Adrenal gland (tissue), 5 donors: ENCODE measurements at regions not wholly inside any gene's neighbourhood (a gene's known extent, or its start where the extent isn't known, plus 50 kb on each side); places are given as distances from the start of the nearest gene placed in this dataset.

Source experiments
- CTCF ChIP-seq, 6 experiments: fragments of 450-650 bp in 4 of 6; fragments of 200-600 bp in 2 of 6; sonication (generic) in 1 of 6; IDR thresholded peaks; 1 replicate in 5 of 6; 2 replicates in 1 of 6; pipeline versions ENCODE4 v1.5.1 to v1.8.0; 2016 to 2021; ENCODE audit warnings: antibody characterized with exemption in 6 of 6, mild to moderate bottlenecking in 2 of 6, moderate library complexity in 1 of 6
- POLR2A ChIP-seq, 2 donors: fragments of 450-650 bp; IDR thresholded peaks; one replicate each; pipeline ENCODE4 v1.6.1; 2017; ENCODE audit warnings: antibody characterized with exemption in 2 of 2, mild to moderate bottlenecking in 2 of 2, moderate library complexity in 1 of 2
- donor health status: DM: no; HTN: no; CAD: no.

- TF ChIP-seq CTCF (IDR thresholded peaks at IDR 0.05) (no peak), POLR2A (IDR thresholded peaks at IDR 0.05) (no peak)
Observed at GRCh38 chr2:176772816-176773215, 439.8 kb upstream of the HNRNPA3 start.
